ENCODE measurements at regions not wholly inside any gene's neighbourhood (a gene's known extent, or its start where the extent isn't known, plus 50 kb on each side); places are given as distances from the start of the nearest gene placed in this dataset.

DNA sequence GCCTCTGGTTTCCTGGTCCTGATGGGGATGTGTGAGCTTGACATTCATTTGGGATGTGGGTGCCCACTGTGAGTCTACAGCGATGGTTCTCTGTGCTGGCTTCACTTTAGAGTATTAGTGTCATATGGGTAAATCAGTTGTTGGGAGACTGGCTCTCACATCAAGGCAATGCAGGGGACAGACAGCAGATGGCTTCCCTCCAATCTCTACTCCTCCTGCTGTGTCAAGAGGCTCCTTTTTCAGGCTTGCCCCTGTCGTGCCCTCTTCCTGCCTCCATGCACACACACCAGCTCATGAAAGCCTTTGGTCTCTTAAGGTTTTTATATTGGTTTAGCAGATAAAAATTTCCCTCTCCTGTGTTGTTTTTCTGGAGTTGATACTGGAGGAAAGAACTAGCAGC lies 315.6 kb downstream of the RDH14 start:
- DNase-seq (ENCODE audit: low read depth): no peak
- TF ChIP-seq, protein P1, sequence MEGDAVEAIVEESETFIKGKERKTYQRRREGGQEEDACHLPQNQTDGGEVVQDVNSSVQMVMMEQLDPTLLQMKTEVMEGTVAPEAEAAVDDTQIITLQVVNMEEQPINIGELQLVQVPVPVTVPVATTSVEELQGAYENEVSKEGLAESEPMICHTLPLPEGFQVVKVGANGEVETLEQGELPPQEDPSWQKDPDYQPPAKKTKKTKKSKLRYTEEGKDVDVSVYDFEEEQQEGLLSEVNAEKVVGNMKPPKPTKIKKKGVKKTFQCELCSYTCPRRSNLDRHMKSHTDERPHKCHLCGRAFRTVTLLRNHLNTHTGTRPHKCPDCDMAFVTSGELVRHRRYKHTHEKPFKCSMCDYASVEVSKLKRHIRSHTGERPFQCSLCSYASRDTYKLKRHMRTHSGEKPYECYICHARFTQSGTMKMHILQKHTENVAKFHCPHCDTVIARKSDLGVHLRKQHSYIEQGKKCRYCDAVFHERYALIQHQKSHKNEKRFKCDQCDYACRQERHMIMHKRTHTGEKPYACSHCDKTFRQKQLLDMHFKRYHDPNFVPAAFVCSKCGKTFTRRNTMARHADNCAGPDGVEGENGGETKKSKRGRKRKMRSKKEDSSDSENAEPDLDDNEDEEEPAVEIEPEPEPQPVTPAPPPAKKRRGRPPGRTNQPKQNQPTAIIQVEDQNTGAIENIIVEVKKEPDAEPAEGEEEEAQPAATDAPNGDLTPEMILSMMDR (IDR thresholded peaks at IDR 0.05; ENCODE audit: low read depth, low read length, missing control alignments): no peak
- in situ Hi-C loops (cut with HindIII; ENCODE audit: low sequenced_read_pairs): no loop called here
- H3K4me3 ChIP-seq (ENCODE audit: low read depth, low read length): no peak overlapping the region

DNA sequence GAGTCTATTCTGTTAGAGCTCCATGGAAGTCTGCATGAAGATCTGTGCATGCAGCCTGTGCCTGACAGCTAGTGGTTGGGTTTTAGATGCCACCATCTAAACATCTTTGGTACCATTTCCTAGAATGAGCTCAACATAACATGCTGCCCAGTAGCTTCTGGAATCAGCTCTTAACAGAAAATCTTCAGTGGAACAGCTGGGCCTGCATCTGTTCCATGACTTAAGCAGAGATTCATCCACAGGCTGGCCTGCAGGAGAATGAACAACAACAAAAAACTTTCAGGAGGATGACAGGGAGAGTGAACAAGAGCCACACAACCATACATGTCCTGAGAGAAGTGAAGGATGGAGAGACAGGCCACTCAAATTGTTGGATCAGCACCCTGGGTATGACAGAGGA lies 316.6 kb downstream of the RDH14 start:
- in situ Hi-C loops (cut with HindIII; ENCODE audit: low sequenced_read_pairs): no loop called here
- TF ChIP-seq, protein P1 (IDR thresholded peaks at IDR 0.05; ENCODE audit: low read depth, low read length, missing control alignments): no peak
- H3K4me3 ChIP-seq (ENCODE audit: low read depth, low read length): no peak overlapping the region
- DNase-seq (ENCODE audit: low read depth): no peak

- DNase-seq (ENCODE audit: low read depth): no peak
- TF ChIP-seq, protein P1 (IDR thresholded peaks at IDR 0.05; ENCODE audit: low read depth, low read length, missing control alignments): no peak
- in situ Hi-C loops (cut with HindIII; ENCODE audit: low sequenced_read_pairs): no loop called here
These were observed 317.7 kb downstream of the RDH14 start for GRCh38 chr2:18242716-18243115.

DNA sequence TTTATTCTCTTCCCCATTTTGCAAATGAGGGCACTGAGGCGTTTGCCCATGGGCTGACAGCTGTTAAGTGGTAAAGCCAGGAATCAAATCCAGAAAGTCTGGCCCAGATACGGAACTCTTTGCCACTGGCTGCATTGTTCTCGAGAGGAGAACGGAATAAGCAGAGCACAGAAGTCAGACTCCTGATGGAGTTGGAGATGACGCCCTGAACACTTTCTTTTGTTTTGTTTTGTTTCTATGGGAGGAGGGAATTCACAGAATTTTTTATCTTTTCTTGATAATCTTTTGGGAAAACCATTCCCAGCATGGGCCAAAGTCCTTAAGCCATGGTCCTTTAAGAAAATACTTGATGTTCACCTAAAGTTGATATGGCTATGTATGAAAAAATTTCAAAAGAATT lies 322.2 kb downstream of the RDH14 start:
- no peak overlapping the region for H3K4me3 ChIP-seq (ENCODE audit: low read depth, low read length)
- TF ChIP-seq, protein P1 (IDR thresholded peaks at IDR 0.05; ENCODE audit: low read depth, low read length, missing control alignments): no peak
- no peak for DNase-seq (ENCODE audit: low read depth)
- in situ Hi-C loops (cut with HindIII; ENCODE audit: low sequenced_read_pairs): no loop called here

More at GRCh38 chr2:18242716-18243115, 317.7 kb downstream of the RDH14 start:
- H3K4me3 ChIP-seq (ENCODE audit: low read depth, low read length): no peak overlapping the region

- H3K4me3 ChIP-seq (ENCODE audit: low read depth, low read length): no peak overlapping the region
- in situ Hi-C loops (cut with HindIII; ENCODE audit: low sequenced_read_pairs): no loop called here
- DNase-seq (ENCODE audit: low read depth): no peak
- TF ChIP-seq, protein P1 (IDR thresholded peaks at IDR 0.05; ENCODE audit: low read depth, low read length, missing control alignments): no peak
These were observed 323.2 kb downstream of the RDH14 start for GRCh38 chr2:18237298-18237697.

GRCh38 chr2:18232731-18233438 lies 327.6 kb downstream of the RDH14 start:
- TF ChIP-seq, protein P1 (IDR thresholded peaks at IDR 0.05; ENCODE audit: low read depth, low read length, missing control alignments): no peak
- in situ Hi-C loops (cut with HindIII; ENCODE audit: low sequenced_read_pairs): no loop called here
- H3K4me3 ChIP-seq (ENCODE audit: low read depth, low read length): no peak overlapping the region
- DNase-seq (ENCODE audit: low read depth): no peak
